ENCODE measurements at regions not wholly inside any gene's neighbourhood (a gene's known extent, or its start where the extent isn't known, plus 50 kb on each side); places are given as distances from the start of the nearest gene placed in this dataset.

DNA sequence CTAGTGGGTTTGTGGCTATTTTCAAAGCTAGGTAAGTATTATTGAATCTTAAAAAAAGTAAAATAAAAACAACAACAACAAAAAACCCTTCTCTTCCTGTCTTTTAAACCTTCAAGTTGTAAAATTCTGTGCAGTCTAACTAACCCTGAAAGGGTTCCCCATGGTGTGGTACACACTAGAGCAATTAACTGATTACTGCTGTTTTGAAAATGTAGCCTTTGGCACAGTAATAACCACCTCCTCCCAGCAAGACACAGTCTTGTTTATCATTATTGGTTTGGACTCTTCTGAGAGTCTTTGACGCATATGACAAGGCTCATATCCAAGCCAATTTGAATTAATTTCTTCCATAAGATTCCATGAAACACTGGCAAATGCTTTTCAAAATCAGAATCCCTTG, 2184.6 kb upstream of the PIK3C3 start:
- DNase-seq = peak in 2 of 3 experiments; percentile 58 to 86

DNA sequence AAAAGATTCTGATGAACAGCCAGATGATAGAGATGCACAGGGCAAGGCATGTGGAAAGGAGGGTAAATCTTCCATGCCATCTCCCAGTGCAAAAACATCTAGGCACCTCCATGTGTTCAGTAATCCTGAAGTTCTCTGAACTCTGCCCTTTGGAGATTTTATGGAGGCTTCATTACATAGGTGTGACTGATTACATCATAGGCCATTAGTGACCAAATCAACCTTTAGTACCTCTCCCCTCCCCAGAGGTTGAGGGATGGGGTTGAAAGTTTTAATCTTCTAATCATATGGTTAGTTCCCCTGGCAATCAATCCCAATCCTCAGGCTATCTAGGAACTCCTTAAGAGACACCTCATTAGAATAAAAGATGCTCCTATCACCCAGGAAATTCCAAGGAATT, 2190.2 kb upstream of the PIK3C3 start:
- DNase-seq = no peak

DNA sequence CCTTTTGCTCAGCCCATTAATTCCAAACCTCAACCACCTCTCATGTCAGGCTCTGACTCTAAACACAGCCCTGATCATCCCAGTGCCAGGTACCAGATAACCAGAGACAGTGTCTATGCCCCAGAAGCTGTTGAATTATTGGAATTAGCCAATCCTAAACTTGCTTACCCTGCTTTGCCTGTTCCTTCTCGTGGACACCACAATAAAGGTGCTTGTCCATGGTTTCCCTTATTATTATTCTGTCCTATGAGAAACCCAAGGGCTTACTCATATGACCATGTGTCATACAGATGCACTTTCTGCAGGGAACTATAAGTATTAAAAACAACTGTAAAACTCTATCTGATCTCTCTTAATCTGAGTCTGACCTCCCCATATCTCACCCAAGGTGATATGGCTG, 2193.8 kb upstream of the PIK3C3 start:
- DNase-seq = no peak

DNA sequence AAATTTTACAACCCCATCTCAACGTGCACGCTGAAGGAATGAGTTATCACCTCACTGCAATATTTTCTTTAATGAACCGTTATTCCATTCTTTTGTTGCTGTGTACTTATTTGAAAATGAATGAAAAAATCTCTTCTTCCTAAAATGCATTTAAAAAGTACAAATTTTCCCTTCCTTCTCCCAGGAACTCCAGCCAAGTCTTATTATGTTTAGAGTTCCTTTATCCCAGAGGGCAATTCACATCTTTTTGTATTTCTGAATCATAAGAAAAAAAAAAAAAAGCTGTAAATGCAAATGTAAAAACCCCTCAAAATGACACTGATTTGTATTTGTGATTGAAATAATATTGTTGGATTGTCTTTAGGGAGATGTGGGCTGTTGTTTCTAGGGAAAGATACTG, 2194.3 kb upstream of the CELF4 start:
- DNase-seq = no peak

DNA sequence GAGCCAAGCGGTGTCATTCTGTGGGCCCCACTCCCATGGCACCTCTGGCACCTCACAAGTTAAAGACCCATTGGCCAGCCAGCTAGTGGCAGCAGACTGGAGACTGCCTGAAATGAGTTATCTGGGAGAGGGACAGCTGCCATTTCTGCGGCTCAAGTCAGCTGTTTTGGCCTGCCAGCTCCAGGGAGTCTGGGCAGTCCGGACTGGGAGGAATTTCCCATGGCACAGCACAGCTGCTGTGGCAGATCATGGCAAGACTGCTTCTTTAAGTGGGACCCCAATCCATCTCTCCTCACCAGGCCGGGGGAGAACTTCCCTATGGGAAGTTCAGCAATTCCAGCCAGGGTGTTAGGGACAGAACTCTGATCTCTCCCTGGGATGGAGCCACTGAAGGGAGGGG, 2187.6 kb upstream of the CELF4 start:
- no peak for DNase-seq

DNA sequence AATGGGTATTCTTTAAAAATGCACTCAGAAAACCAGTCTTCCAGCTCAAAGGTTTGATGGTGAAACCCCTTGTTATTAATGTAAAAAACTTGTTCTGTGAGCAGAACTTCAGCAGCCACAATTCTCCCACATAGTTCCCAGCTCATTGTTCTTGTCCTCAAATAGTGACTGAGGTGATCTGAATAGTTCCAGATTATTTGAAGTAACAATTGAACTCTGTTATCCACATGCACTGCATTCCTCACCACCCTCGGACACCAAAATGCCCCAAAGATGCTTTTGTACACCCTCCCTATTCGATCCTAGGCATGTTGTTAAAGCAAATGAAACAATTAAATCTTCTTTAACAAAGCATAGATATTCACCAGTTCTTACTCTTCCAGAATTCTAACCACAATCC, 2186.8 kb upstream of the CELF4 start:
- no peak for DNase-seq

DNA sequence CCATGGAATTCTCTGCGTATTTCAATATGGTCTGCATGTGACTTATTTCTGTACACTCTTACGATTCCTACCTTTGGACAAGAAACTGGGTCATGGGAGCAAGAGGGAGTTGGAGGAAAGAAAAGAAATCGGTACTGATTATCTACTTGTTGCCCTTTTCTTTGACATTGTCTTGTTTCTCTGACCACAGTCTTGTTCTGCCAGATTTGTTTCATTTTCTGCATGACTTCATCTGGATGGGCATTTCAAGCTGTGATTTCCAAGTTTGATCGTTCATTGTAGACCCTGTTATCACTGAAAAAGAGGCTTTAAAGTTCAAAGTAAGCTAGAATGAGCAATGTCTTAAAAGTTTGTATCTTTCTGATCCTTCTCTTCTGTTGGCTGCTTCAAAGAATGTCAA, 2186.3 kb upstream of the CELF4 start:
- DNase-seq = no peak

DNA sequence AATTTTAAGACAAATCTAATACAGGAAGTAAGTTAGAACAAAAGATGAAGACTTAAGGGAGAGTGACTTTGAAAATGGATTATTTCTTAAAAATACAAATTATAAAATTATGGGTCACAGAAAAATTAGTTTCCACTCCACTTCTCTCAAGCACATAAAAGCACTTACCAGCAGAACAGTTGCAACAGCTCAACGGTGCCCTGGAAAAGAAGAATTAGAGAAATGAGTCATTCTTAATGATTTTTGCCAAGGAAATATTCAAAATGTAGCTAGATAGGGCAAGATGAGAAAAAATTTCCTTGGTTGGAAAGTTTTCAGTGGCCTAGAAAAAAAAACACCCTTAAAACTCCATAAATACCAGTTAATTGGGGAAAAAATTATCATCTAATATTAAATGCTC, 2185.6 kb upstream of the CELF4 start:
- peak in 1 of 3 experiments; percentile 47 for DNase-seq

DNA sequence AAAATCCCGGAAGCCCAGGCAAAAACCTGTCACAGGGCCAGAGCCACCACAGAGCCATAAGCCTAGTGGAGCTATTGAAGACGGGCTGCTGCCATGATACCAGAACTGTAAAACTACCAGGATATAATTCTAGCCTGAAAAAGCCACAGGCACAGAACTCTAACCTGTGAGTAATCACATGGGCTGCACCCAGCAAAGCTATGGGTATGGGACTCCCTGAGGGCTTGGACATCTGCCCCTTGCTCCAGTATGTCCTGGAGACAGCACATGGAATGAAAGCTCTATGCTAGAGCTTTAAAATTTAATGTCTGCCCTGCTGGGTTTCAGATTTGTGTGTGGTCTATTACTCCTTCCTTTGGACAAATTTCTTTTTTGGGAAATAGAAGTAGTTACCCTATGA, 2183.6 kb upstream of the CELF4 start:
- DNase-seq = no peak

DNA sequence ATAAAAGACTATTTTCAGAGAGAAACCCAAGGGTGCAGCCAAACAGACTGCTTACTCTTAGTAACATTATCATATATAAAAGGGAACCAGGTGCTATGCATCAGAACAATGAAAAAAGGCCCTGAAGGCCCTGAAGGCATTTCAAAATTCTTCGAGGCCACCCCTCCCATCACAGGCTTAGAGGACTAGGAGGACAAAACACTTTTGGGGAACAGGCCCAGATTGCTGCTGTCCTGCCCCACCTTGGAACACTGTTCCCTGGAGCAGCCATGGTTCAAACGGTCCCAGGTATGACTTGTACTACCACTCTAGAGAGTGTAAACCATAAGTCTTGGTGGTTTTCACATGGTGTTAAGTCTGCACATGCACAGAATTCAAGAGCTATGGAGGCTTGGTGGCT, 2183.1 kb upstream of the CELF4 start:
- no peak for DNase-seq

DNA sequence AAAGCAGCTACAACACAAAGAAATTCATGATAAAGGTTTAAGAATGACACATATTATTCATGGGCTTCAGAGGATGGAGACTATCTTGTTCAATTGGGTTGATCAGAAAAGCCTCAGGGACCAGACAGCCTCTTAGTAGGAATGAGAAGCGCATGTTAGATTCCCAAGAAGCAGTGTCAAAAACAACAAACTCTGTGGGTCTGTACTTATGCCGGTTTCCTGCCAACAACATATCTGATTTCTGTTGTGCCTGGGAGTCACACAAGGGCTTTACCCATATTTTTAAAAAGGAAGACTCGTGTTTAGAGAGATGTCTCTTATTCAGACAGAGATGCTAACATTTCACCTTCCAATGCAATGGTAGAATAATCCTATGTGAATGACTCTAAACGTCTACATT, 2180.6 kb upstream of the CELF4 start:
- no peak for DNase-seq

DNA sequence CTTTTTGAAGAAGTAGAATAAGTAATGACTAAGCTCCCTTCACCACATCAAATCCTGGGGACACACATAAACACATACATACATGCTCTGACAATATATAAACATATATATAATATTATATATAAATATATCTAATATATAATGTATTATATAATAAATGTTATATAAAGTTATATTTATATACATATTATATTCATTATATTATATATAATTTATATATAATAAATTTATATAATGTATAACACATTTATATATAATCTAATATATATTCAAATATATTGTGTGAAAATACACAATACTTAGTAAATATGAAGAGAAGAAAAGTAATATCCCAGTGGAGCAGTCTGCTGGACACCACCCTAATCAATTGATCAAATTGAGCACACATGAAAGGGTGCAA, 2177.9 kb upstream of the CELF4 start:
- DNase-seq = no peak

DNA sequence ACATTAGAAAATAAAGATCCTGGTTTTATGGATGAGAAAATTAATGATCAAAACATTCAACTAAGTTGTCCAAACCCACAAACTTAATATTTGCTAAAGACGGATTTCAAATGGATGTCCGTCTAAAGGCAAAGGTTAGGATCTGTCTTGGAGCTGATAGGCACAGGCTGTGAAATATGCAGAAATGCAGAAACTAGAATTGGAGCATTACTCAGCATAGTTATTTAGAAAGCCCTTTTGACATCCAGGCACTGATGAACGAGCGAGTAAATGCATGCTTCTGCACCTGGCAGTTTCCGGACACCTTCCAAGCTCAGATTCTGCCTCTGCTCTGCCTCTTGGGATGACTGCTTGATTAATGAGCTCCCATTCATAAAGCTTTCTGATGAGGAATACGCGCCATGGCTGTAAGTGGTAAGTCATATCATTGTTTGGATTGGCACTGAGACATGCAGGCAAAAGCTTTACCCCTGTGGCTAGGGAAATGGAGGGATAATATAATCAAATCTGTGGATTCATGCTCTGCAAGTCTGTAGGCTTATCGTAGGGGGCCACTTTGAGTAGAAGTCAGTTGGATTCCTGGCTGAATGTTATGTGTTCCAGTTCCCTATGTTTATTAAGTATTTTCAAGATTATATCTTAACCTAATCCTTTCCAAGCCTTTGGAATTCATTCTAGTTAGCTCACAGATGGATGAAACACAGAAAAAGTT, 2176.3 kb upstream of the CELF4 start:
- DNase-seq = peak; percentile 81 to 99 (median 90)

DNA sequence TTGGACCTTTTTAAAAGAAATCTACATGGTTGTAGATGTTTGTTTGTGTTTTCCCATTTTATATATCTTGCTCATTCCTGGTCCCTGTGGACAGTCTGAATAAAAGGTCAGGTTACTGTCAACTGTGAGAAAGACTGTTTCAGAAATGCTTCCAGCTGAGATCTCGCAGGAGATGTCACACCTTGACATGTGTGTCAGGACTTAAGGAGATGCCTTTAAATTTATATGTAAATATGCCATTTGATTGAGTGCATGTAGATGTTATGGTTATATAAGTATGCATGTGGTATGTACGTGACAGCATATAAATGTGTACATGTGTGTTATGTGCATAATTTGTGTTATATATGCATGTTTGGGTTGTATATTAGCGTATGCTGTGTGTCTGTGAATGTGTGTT, 2172.3 kb upstream of the CELF4 start:
- no peak for DNase-seq

DNA sequence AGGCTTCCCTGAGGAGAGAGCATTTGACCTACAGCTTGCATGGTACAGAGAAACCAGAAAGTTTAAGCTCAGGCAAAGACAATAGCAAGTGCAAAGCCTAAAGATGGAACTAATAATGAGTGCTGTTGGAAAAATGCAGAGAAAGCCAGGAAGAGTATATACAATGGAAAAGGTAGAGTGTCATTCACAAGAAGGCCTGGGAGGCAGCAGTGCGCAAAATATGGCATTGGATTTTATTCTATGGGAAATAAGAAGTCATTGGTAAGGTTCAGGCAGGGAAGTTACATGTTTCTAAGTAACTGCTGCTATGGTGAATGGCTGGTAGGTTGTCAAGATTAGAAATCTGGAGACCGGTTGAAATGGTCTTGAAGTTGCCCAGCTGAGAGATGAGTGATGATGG, 2167.3 kb upstream of the CELF4 start:
- no peak for DNase-seq

DNA sequence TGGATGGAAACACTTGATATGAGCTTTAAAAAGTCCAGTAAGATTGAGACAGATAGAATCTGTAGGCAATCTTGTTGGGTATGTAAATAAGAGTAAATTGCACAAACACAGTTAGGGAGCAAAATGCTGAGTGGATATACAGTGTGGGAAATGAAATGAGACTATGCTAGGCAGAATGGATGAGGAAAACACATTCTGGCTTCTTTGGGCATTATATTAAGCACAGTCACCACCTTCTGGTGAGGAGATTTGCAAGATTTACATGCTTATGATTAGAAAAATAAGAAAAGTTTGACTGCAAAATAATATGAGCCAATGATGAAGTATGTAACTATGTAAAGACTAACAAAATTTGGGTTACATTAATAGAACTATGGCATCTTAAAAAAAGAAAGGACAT, 2165.0 kb upstream of the CELF4 start:
- DNase-seq = no peak

DNA sequence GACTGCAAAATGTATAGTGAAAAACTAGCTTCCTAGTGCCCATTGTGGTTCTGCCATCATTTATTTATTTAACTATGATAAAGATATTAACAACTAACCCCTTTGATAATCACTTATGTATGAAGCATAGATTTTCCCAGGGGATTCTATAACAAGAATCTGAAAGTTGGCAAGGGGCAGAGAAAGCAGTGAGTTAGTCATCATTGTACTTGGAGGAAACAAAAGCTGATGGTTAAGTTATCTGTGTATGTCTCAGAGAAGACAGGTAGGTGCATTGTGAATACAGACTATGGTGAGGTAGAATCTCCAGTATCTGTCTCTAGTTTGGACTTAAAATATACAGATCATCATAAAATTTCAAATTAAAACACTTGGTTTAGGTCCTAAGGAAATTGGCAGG, 2159.1 kb upstream of the CELF4 start:
- peak in 1 of 3 experiments; percentile 44 for DNase-seq

DNA sequence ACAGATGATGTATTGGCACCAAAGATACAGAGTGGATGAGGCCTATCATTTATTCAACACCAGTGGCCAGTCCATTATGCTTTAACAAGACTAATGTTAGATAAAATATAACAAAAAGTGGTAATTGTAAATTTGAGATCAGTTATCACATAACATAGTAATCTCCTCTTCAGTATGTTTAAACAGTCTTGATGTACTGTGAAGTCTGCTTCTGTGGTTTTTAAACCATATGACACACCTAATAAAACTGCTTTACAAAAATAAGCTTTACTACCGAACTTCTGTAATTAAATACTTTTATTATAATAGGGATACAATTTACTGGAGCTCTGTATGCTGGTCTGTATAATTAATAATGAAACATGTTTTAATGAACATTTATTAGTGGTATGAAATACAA, 2156.1 kb upstream of the CELF4 start:
- no peak for DNase-seq

DNA sequence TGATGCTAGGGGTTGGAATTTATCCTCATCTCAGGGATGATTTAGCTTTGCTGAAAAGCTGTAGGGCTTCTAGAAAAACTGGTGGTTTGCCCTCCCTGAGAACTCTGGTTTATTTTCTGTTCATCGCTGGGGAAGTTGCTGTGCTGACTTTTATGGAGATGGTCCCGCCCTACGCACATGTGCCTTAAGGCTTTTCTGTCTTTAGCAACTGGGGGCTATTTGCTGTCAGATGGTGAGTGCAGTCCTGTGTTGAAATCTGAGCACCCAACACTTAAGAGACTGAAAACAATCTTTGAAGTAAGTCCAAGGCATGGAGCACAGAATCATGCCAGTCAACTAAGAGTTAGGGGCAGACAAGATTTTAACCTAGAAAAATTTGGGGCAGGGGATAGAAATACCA, 2148.4 kb upstream of the CELF4 start:
- no peak for DNase-seq

DNA sequence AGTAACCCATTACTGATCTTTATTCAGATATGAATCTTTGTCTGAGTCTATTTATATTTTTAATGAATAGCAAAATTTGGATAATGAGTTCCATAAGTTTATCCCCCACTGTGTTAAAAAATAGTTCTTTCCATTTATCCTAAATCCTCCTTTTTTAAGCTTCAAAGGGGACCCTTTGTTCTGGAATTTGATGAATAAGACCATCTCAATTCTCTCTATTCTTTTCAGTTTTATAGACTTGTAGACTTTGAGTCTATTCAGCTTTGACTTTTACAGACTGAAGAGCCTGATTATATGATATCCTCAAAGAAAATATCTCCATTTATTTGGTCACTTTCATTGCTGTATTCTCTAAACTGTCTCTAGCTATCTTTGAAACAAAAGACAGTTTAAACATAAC, 2146.1 kb upstream of the CELF4 start:
- DNase-seq = no peak

DNA sequence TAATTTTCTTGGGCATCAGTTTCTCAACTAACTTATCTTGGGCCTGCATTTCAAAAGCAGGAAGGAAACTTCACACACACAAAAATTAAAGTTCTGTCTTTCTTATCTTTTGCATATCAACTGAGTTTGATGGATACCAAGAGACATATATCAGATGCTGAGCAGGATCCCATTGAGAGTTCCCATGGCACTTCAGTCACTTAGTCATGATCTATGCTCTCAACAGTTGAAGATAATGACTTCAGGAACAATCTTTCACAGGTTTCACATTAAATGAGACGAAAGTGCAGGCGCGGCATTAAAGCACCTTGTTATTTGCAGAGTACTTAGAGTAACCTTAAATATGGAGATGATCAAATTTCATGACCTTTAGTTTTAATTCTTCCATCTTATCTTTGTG, 2139.8 kb upstream of the CELF4 start:
- peak in 2 of 3 experiments; percentile 24 to 47 for DNase-seq

DNA sequence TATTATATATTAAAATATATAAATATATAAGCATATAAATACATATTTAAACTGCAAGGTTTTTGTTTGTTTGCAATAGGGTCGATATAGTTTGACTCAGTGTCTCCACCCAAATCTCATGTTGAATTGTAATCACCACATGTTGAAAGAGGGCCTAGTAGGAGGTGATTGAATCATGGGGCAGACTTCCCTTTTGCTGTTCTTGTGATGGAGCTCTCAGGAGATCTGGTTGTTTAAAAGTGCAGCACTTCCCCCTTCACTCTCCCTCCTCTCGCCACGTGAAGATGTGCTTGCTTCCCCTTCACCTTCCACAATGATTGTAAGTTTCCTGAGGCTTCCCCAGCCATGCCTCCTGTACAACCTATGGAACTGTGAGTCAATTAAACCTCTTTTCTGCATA, 2137.3 kb upstream of the CELF4 start:
- DNase-seq = no peak

DNA sequence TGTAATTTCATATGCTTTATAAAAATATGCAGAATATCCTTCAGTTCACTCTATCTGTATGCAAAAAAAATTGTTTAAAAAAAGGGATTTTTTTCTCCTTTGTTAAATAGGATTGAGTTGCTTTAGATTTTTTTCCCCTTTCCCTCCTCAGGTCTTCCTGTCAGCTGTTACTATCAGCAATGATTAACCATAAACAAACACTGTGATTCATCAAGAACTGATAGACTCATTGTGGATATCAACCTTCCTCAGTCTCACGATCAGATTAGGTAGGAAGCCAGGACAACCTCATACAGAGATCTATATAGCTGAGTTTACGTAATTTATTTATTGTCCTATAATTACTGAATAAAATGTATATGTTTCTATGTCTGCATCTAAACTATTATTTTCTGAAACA, 2136.2 kb upstream of the CELF4 start:
- DNase-seq = no peak

DNA sequence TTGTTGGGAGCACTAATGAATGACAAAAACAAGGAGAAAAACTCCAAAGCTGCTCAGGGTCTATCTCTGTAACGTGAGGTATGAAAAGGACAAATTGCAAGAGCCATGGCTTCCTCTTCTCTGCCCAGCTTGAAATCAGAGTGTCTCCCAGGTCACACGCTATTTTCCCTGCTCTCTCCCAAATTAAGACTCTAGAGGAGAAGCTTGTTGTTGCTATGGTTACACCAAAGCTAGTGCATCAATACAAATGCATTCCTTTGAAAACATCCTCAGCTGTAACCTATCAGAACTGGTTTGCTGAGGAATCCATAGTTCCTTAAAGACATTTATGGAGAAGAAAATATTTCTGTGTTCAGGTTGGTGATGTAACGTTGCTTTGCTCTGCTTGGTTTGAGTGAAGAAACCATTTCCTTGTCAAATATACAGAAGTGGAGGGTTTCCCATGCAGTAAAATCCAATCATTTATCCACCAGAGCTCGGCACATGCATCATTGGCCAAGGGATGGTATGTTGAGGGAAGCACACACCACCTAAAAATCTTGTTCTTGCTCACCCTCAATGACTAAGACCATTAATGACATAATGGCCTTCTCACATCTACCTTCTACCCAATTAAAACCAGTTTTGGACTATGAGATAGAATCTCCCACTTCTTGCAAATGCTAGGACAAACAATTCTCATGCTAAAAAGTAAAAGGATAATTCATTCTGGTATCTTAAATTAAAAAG, 2135.6 kb upstream of the CELF4 start:
- DNase-seq = peak in 2 of 3 experiments; percentile 8 to 33

All from NCI-H1417 (cell line).